CD4-positive, alpha-beta memory T cell (primary cell): ENCODE measurements at regions not wholly inside any gene's neighbourhood (a gene's known extent, or its start where the extent isn't known, plus 50 kb on each side); places are given as distances from the start of the nearest gene placed in this dataset.

Source experiments
- CTCF ChIA-PET: fragments of 350-600 bp; sonication (Branson Sonifier 250); formaldehyde crosslinking; loops from one replicate; lab custom pipeline; 2021; ENCODE audit warnings: inconsistent platforms; ENCODE audit not compliant: partially characterized antibody; lab: Charles Lee
- POLR2A ChIA-PET: fragments of 350-600 bp; sonication (Branson Sonifier 250); formaldehyde crosslinking; loops from one replicate; lab custom pipeline; 2021; ENCODE audit not compliant: partially characterized antibody; lab: Charles Lee
- DNase-seq, 5 donors: peaks; one replicate each; pipeline versions ENCODE4 v3.0.0 to v3.0.0-alpha.2; 2020 to 2022; ENCODE audit warnings: mixed read lengths in 1 of 5
- H3K27ac ChIP-seq: one replicate; pipeline ENCODE4 v1.7.0; 2013; ENCODE audit warnings: low read depth, low read length
- H3K27me3 ChIP-seq: 2 replicates; pipeline ENCODE4 v1.7.0; 2013; ENCODE audit warnings: mild to moderate bottlenecking, low read length, moderate library complexity; ENCODE audit not compliant: insufficient read depth
- H3K36me3 ChIP-seq: 2 replicates; pipeline ENCODE4 v1.7.0; 2013; ENCODE audit warnings: mild to moderate bottlenecking, low read length, moderate library complexity; ENCODE audit not compliant: insufficient read depth
- H3K4me1 ChIP-seq: 2 replicates; pipeline ENCODE4 v1.7.0; 2013; ENCODE audit warnings: mild to moderate bottlenecking, low read length, moderate library complexity; ENCODE audit not compliant: insufficient read depth
- H3K4me3 ChIP-seq, 2 donors: one replicate each; pipeline ENCODE4 v1.7.0; 2013; ENCODE audit warnings: low read length in 2 of 2, mild to moderate bottlenecking in 1 of 2
- H3K9me3 ChIP-seq, 2 donors: one replicate each; pipeline ENCODE4 v1.7.0; 2013; ENCODE audit warnings: low read length in 2 of 2, control low read depth in 1 of 2; ENCODE audit not compliant: control insufficient read depth in 1 of 2
- H3K27ac Mint-ChIP-seq, 7 donors: one replicate each; pipeline ENCODE4 v1.8.0; 2020 to 2021; ENCODE audit warnings: mixed read lengths in 7 of 7, mild to moderate bottlenecking in 6 of 7, inconsistent platforms in 3 of 7, moderate library complexity in 3 of 7
- H3K27me3 Mint-ChIP-seq, 2 donors: one replicate each; pipeline ENCODE4 v1.8.0; 2020 to 2021; ENCODE audit warnings: mixed read lengths in 2 of 2
- H3K36me3 Mint-ChIP-seq, 2 donors: one replicate each; pipeline ENCODE4 v1.8.0; 2020 to 2021; ENCODE audit warnings: mixed read lengths in 2 of 2, inconsistent platforms in 1 of 2, mild to moderate bottlenecking in 1 of 2
- H3K4me1 Mint-ChIP-seq, 4 donors: one replicate each; pipeline ENCODE4 v1.8.0; 2020 to 2021; ENCODE audit warnings: mixed read lengths in 4 of 4, mild to moderate bottlenecking in 1 of 4
- H3K4me3 Mint-ChIP-seq, 8 donors: one replicate each; pipeline ENCODE4 v1.8.0; 2020 to 2021; ENCODE audit warnings: mixed read lengths in 8 of 8, mild to moderate bottlenecking in 7 of 8, moderate library complexity in 6 of 8, inconsistent platforms in 3 of 8
- H3K9me3 Mint-ChIP-seq, 8 donors: one replicate each; pipeline ENCODE4 v1.8.0; 2020 to 2021; ENCODE audit warnings: mixed read lengths in 8 of 8, mild to moderate bottlenecking in 5 of 8, inconsistent platforms in 3 of 8, moderate library complexity in 1 of 8
- intact Hi-C: fragments of 100-400 bp; cut with micrococcal nuclease; formaldehyde crosslinking; loops from one replicate; pipeline ENCODE4 v1.15.1; 2023

DNA sequence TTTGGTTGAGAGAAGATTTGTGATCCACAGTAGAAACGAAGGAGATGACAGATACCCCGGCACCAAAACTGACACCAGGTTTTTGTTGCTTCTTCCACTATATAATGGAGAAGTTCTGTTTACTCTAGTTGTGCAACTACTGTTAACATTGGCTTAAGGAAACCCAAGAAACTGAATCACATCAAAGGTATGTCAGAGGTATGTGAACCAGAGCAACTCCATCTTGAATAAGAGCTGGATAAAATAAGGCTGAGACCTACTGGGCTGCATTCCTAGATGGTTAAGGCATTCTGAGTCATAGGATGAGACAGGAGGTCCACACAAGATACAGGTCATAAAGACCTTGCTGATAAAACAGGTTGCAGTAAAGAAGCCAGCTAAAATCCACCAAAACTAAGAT, 173.7 kb upstream of the CAMK1G start:
- no peaks in the 10 kb centered on the region for H3K4me1 ChIP-seq
- ChIA-PET CTCF (no interaction called here), POLR2A (no interaction called here)
- Mint-ChIP-seq H3K36me3 (no peaks in the 10 kb centered on the region), H3K4me3 (no peak overlapping the region), H3K27ac (no peak overlapping the region), H3K9me3 (peaks cover 0 to 5% (median 0%) of the 10 kb centered on the region in 8 donors), H3K27me3 (peaks cover 15 to 21% of the 10 kb centered on the region in 2 donors), H3K4me1 (no peaks in the 10 kb centered on the region)
- H3K4me3 ChIP-seq, result no peak overlapping the region
- intact Hi-C loops, result no loop called here
- DNase-seq, result no peak
- no peaks in the 10 kb centered on the region for H3K27me3 ChIP-seq
- no peak overlapping the region for H3K27ac ChIP-seq
- H3K36me3 ChIP-seq, result no peaks in the 10 kb centered on the region
- no peaks in the 10 kb centered on the region for H3K9me3 ChIP-seq

DNA sequence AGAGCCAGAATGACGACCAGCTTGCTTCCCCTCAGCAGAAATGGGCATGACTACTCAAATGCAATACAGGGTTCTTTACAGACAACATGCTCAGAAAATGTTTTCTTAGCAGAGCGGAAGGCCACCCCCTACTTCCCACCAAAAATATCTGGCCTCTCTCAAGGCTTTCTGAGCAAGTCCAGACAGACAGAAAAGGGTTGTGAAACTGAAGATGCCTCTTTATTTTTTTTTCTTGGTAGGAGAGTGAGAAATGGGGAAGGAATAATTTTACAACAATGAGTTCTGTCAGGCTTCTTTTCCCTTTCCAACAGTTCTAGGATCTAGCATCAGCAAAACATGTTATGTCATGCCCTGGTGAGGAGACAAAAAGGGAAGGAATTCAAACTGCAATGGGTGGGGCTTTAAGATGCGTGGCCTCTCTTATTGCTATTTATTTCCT, 172.0 kb upstream of the CAMK1G start:
- intact Hi-C loops, result no loop called here
- ChIA-PET POLR2A (no interaction called here), CTCF (no interaction called here)
- DNase-seq, result no peak
- H3K27ac ChIP-seq, result no peak overlapping the region
- Mint-ChIP-seq H3K4me1 (no peaks in the 10 kb centered on the region), H3K4me3 (peak overlapping the region in 1 of 8 donors; percentile 10), H3K36me3 (no peaks in the 10 kb centered on the region), H3K27ac (no peak overlapping the region), H3K27me3 (peaks cover 16 to 24% of the 10 kb centered on the region in 2 donors), H3K9me3 (peaks cover 0 to 5% (median 0%) of the 10 kb centered on the region in 8 donors)
- H3K4me1 ChIP-seq, result no peaks in the 10 kb centered on the region
- no peaks in the 10 kb centered on the region for H3K9me3 ChIP-seq
- H3K36me3 ChIP-seq, result no peaks in the 10 kb centered on the region
- no peaks in the 10 kb centered on the region for H3K27me3 ChIP-seq
- H3K4me3 ChIP-seq, result no peak overlapping the region

DNA sequence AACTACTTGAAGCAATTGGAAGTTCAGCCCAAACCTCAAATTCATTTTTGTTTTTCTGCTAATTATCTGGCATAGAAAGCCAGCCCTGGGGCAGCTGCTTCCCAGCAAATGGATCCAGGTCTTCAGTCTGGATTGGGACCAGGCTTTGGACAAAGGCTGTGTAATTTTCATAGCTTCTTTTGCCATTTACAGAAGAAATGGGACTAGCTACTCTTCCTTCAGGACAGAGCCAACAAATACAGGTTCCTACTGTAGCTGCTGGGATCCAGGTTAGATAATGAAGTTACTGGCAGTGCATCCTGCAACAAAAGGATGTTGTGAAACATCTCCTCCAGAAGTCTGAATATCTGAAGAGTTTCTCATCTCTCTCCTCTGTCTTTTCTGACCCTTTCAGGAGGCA, 171.5 kb upstream of the CAMK1G start:
- intact Hi-C loops, result no loop called here
- Mint-ChIP-seq H3K36me3 (no peaks in the 10 kb centered on the region), H3K27ac (no peak overlapping the region), H3K27me3 (peaks cover 16 to 26% of the 10 kb centered on the region in 2 donors), H3K4me3 (no peak overlapping the region), H3K4me1 (no peaks in the 10 kb centered on the region), H3K9me3 (peaks cover 0 to 5% (median 0%) of the 10 kb centered on the region in 8 donors)
- no peak for DNase-seq
- H3K9me3 ChIP-seq, result no peaks in the 10 kb centered on the region
- H3K27ac ChIP-seq, result no peak overlapping the region
- H3K4me3 ChIP-seq, result no peak overlapping the region
- ChIA-PET POLR2A (no interaction called here), CTCF (no interaction called here)
- H3K36me3 ChIP-seq, result no peaks in the 10 kb centered on the region
- H3K4me1 ChIP-seq, result no peaks in the 10 kb centered on the region
- no peaks in the 10 kb centered on the region for H3K27me3 ChIP-seq

DNA sequence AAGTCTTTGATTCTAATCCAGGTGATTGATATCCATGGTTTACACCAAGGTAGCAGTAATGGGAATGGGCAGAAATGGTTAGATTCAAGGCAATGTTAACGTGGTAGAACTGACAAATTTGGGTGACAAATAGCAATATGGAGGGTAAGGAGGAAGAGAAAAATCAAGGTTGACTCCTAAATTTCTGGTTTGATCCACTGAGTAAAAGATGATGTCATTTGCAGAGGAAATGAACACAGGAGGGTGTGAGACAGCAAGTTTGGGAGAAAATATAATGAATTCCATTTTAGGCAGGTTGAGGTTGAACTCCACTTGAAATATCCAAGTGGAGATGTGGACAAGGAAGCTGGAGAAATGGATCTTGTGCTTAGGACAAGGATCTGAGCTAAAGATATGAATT, 170.9 kb upstream of the CAMK1G start:
- no peak overlapping the region for H3K4me3 Mint-ChIP-seq
- Histone ChIP-seq H3K27me3 (no peaks in the 10 kb centered on the region), H3K27ac (no peak overlapping the region), H3K4me1 (no peaks in the 10 kb centered on the region), H3K9me3 (no peaks in the 10 kb centered on the region), H3K36me3 (no peaks in the 10 kb centered on the region), H3K4me3 (no peak overlapping the region)
- DNase-seq, result no peak
- H3K4me1 Mint-ChIP-seq, result no peaks in the 10 kb centered on the region
- H3K36me3 Mint-ChIP-seq, result no peaks in the 10 kb centered on the region
- peaks cover 0 to 5% (median 0%) of the 10 kb centered on the region in 8 donors for H3K9me3 Mint-ChIP-seq
- H3K27me3 Mint-ChIP-seq, result peaks cover 18 to 25% of the 10 kb centered on the region in 2 donors
- no peak overlapping the region for H3K27ac Mint-ChIP-seq
- ChIA-PET CTCF (no interaction called here), POLR2A (no interaction called here)
- intact Hi-C loops, result no loop called here

DNA sequence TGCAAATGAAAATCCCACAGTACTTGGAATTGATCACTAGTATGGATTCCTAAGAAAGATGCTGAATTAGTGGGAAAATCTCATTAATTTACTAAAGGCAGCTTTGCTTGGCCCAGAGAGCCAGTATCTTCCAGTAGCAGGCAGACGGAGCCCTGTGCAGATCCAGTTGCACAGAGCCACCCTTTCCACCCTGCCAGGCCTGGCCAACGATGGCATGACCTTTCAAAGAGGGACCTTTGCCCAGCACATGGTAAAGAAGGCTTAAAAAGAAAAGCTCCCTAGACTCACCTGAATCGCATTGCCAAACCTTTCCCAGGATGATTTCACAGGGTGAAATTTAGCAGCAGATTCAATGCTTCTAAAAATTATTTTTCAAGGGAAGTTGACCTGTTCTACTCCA, 170.5 kb upstream of the CAMK1G start:
- intact Hi-C loops, result no loop called here
- POLR2A ChIA-PET, result no interaction called here
- H3K4me3 ChIP-seq, result no peak overlapping the region
- no peak overlapping the region for H3K4me3 Mint-ChIP-seq
- no peaks in the 10 kb centered on the region for H3K36me3 ChIP-seq
- no peak for DNase-seq
- H3K27ac ChIP-seq, result no peak overlapping the region
- H3K27me3 ChIP-seq, result no peaks in the 10 kb centered on the region
- H3K4me1 Mint-ChIP-seq, result no peaks in the 10 kb centered on the region
- H3K9me3 Mint-ChIP-seq, result peaks cover 0 to 5% (median 0%) of the 10 kb centered on the region in 8 donors
- CTCF ChIA-PET, result no interaction called here
- no peak overlapping the region for H3K27ac Mint-ChIP-seq
- no peaks in the 10 kb centered on the region for H3K36me3 Mint-ChIP-seq
- peaks cover 18 to 28% of the 10 kb centered on the region in 2 donors for H3K27me3 Mint-ChIP-seq
- H3K4me1 ChIP-seq, result no peaks in the 10 kb centered on the region
- no peaks in the 10 kb centered on the region for H3K9me3 ChIP-seq

DNA sequence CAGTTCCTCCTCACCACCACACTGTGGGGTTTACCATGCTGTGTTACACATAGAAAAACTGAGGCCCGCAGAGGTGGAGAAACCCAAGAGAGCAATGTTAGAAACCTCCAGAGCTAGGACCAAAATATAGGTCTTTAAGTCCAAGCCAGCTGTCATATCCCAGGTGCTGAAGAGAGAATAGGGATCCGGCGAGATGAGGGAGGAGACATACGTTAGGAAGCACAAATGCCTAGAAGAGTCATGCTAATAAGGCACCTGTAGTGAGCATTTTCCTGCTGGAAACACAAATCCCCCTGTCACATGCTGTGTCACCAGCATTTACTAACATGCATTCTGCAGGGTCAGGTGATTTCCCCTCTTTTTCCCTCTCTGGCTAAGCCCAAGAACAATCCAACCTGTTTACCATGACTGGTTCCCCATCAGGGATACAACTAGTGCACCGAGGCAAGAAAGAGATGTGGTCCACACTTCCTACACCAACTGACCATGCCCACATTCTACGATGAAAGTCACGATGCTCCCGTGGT, 168.6 kb upstream of the CAMK1G start:
- intact Hi-C loops, result no loop called here
- peaks cover 0 to 5% (median 0%) of the 10 kb centered on the region in 8 donors for H3K9me3 Mint-ChIP-seq
- no peaks in the 10 kb centered on the region for H3K4me1 ChIP-seq
- H3K27me3 Mint-ChIP-seq, result peaks cover 18 to 25% of the 10 kb centered on the region in 2 donors
- H3K9me3 ChIP-seq, result no peaks in the 10 kb centered on the region
- H3K27me3 ChIP-seq, result no peaks in the 10 kb centered on the region
- H3K36me3 ChIP-seq, result no peaks in the 10 kb centered on the region
- CTCF ChIA-PET, result interaction anchor here (1.1 kb wide), 1 partner anchor 14 kb away, joined by 4 read pairs; no protein-coding TSS in a partner anchor
- no peaks in the 10 kb centered on the region for H3K4me1 Mint-ChIP-seq
- no peaks in the 10 kb centered on the region for H3K36me3 Mint-ChIP-seq
- no peak overlapping the region for H3K27ac ChIP-seq
- H3K4me3 Mint-ChIP-seq, result no peak overlapping the region
- DNase-seq, result no peak
- no peak overlapping the region for H3K27ac Mint-ChIP-seq
- POLR2A ChIA-PET, result no interaction called here
- H3K4me3 ChIP-seq, result no peak overlapping the region

DNA sequence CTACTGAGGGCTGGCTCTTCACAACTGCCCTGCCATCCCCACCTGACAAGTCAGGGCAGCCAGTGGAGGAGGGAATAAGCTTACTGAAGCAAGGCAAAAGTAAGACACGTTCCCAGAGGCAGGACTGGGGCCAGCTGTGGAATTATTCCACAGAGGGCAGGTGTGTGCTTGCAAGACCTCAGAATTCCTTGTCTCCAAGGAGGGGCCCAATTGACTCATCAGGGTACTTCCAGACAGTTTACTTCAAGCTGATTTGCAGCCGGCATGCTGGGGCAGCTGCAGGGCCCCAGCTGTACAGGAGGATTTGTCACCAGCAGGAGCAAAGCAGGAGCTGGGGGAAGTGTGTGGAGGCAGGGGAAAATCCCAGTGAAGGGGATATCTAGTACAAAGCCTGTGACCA, 167.5 kb upstream of the CAMK1G start:
- Histone ChIP-seq H3K4me1 (no peaks in the 10 kb centered on the region), H3K27ac (no peak overlapping the region), H3K9me3 (no peaks in the 10 kb centered on the region), H3K36me3 (no peaks in the 10 kb centered on the region), H3K4me3 (no peak overlapping the region), H3K27me3 (no peaks in the 10 kb centered on the region)
- ChIA-PET CTCF (interaction anchor here (1.1 kb wide), 1 partner anchor 12 kb away, joined by 4 read pairs; no protein-coding TSS in a partner anchor), POLR2A (no interaction called here)
- DNase-seq, result no peak
- intact Hi-C loops, result no loop called here
- no peaks in the 10 kb centered on the region for H3K4me1 Mint-ChIP-seq
- peaks cover 0 to 5% (median 0%) of the 10 kb centered on the region in 8 donors for H3K9me3 Mint-ChIP-seq
- H3K27me3 Mint-ChIP-seq, result peaks cover 18 to 25% of the 10 kb centered on the region in 2 donors
- H3K36me3 Mint-ChIP-seq, result no peaks in the 10 kb centered on the region
- no peak overlapping the region for H3K4me3 Mint-ChIP-seq
- H3K27ac Mint-ChIP-seq, result no peak overlapping the region
